Endothelial cell of umbilical vein (primary cell): ENCODE measurements at regions not wholly inside any gene's neighbourhood (a gene's known extent, or its start where the extent isn't known, plus 50 kb on each side); places are given as distances from the start of the nearest gene placed in this dataset.

Experiments
- BruUV-seq: library from RNA; stranded (reverse); fragments of 400-500 nt; replicated peaks from 2 replicates; lab custom pipeline; 2021; lab: Mats Ljungman, UMichigan
- CTCF ChIA-PET: fragments of 300-600, 350-600 bp; sonication (Branson Sonifier 250); formaldehyde crosslinking; loops from one replicate; lab custom pipeline; 2021; ENCODE audit warnings: antibody characterized with exemption, inconsistent platforms; lab: Charles Lee
- POLR2A ChIA-PET: fragments of 300-600, 350-600 bp; sonication (Branson Sonifier 250); formaldehyde crosslinking; loops from one replicate; lab custom pipeline; 2021; ENCODE audit warnings: antibody characterized with exemption, inconsistent platforms; lab: Charles Lee
- DNase-seq: peaks from one replicate; pipeline ENCODE4 v3.0.0-alpha.2; 2011; ENCODE audit warnings: low read depth, low spot score
- FAIRE-seq: peaks from 2 replicates; lab custom pipeline; 2011; peaks lifted over from hg19 to GRCh38; lab: Jason Lieb, UNC
- H2AFZ ChIP-seq: 2 replicates; pipeline ENCODE4 v1.6.0; 2012; ENCODE audit warnings: low read depth, low read length, control low read depth, inconsistent platforms
- H3K27ac ChIP-seq: 2 replicates; pipeline ENCODE4 v1.5.1; 2011; ENCODE audit warnings: low read depth, mild to moderate bottlenecking, control low read depth, low read length, moderate library complexity; ENCODE audit not compliant: insufficient read depth
- H3K27me3 ChIP-seq, 2 experiments: 2 replicates each; pipeline versions ENCODE4 v1.6.0 to v1.6.1; 2011; ENCODE audit warnings: low read length in 2 of 2, mixed read lengths in 1 of 2; ENCODE audit not compliant: control insufficient read depth in 2 of 2, insufficient read depth in 2 of 2
- H3K36me3 ChIP-seq, 2 experiments: 2 replicates in 1 of 2; 3 replicates in 1 of 2; pipeline ENCODE4 v1.5.1; 2011; ENCODE audit warnings: low read length in 2 of 2, mild to moderate bottlenecking in 1 of 2, moderate library complexity in 1 of 2; ENCODE audit not compliant: control insufficient read depth in 2 of 2, insufficient read depth in 2 of 2; ENCODE audit errors: extremely low read depth in 1 of 2
- H3K4me1 ChIP-seq: 3 replicates; pipeline ENCODE4 v1.5.1; 2011; ENCODE audit warnings: mild to moderate bottlenecking, low read length; ENCODE audit not compliant: control insufficient read depth, insufficient read depth; ENCODE audit errors: extremely low read depth
- H3K4me2 ChIP-seq: 2 replicates; pipeline ENCODE4 v1.6.1; 2011; ENCODE audit warnings: low read length, control low read depth, mixed read lengths; ENCODE audit not compliant: insufficient read depth
- H3K4me3 ChIP-seq, 3 experiments: fragments of 200-600 bp in 1 of 3; sonication (generic), shearing (Covaris generic) in 1 of 3; replicated peaks in 1 of 3; 2 replicates each; pipeline ENCODE4 v1.5.1; 2011 to 2016; ENCODE audit warnings: control low read depth in 3 of 3, low read length in 3 of 3, mild to moderate bottlenecking in 2 of 3, inconsistent platforms in 1 of 3, low read depth in 1 of 3, moderate library complexity in 1 of 3; ENCODE audit not compliant: insufficient read depth in 1 of 3
- H3K79me2 ChIP-seq: 2 replicates; pipeline ENCODE4 v1.6.0; 2012; ENCODE audit warnings: low read length, inconsistent platforms; ENCODE audit not compliant: control insufficient read depth, insufficient read depth
- H3K9ac ChIP-seq: replicated peaks from 2 replicates; pipeline ENCODE3; 2011; ENCODE audit warnings: low read length, control low read depth; ENCODE audit not compliant: insufficient read depth; ENCODE audit errors: extremely low read depth
- H3K9me1 ChIP-seq: replicated peaks from 3 replicates; pipeline ENCODE4 v1.6.0; 2011; ENCODE audit warnings: mild to moderate bottlenecking, low read length; ENCODE audit not compliant: control insufficient read depth, insufficient read depth; ENCODE audit errors: extremely low read depth
- H3K9me3 ChIP-seq: replicated peaks from 2 replicates; pipeline ENCODE4 v1.5.1; 2012; ENCODE audit warnings: low read length, inconsistent platforms; ENCODE audit not compliant: control insufficient read depth, insufficient read depth
- H4K20me1 ChIP-seq: replicated peaks from 2 replicates; pipeline ENCODE3; 2011; ENCODE audit warnings: mild to moderate bottlenecking, low read length; ENCODE audit not compliant: control insufficient read depth, insufficient read depth; ENCODE audit errors: extremely low read depth
- FOS ChIP-seq: IDR thresholded peaks from 2 replicates; pipeline ENCODE4 v1.6.1; 2011; ENCODE audit warnings: mild to moderate bottlenecking, low read length, moderate library complexity, borderline replicate concordance; ENCODE audit not compliant: insufficient read depth
- GATA2 ChIP-seq: IDR thresholded peaks from 2 replicates; pipeline ENCODE4 v1.7.0; 2011; ENCODE audit warnings: low read depth, mild to moderate bottlenecking, moderate library complexity, mixed read lengths, low read length; ENCODE audit not compliant: insufficient read length, insufficient read depth
- JUN ChIP-seq: IDR thresholded peaks from 2 replicates; pipeline ENCODE4 v1.6.1; 2011; ENCODE audit warnings: borderline replicate concordance, low read depth; ENCODE audit not compliant: insufficient read length, insufficient read depth
- MYC ChIP-seq: IDR thresholded peaks from one replicate; pipeline ENCODE4 v1.6.1; 2011; ENCODE audit warnings: mild to moderate bottlenecking, low read depth, low read length
- POLR2A ChIP-seq: IDR thresholded peaks from 2 replicates; pipeline ENCODE4 v1.6.1; 2012; ENCODE audit warnings: low read depth, mild to moderate bottlenecking, control low read depth, low read length
- dilution Hi-C: fragments of 300-500 bp; cut with MboI; formaldehyde crosslinking; loops from one replicate; pipeline ENCODE4 v1.15.0; 2019; ENCODE audit warnings: low sequenced_read_pairs; ENCODE audit not compliant: extremely low pct_ligation_motif_present
- intact Hi-C: fragments of 100-400 bp; cut with micrococcal nuclease; formaldehyde crosslinking; loops from one replicate; pipeline ENCODE4 v1.10.0; 2022

- Histone ChIP-seq H3K4me3 (no peak overlapping the region), H3K9me3 (no peaks in the 10 kb centered on the region), H3K36me3 (no peaks in the 10 kb centered on the region), H3K9me1 (no peaks in the 10 kb centered on the region), H3K79me2 (no peaks in the 10 kb centered on the region), H3K27me3 (peaks cover 2 to 3% of the 10 kb centered on the region in 2 experiments), H2AFZ (no peak overlapping the region), H3K27ac (no peak overlapping the region), H4K20me1 (no peaks in the 10 kb centered on the region), H3K9ac (no peak overlapping the region), H3K4me2 (no peak overlapping the region), H3K4me1 (no peaks in the 10 kb centered on the region)
- DNase-seq (no peak), FAIRE-seq (no peak)
- BruUV-seq = no TSS peak
- ChIA-PET CTCF (interaction anchor here (1.2 kb wide), 1 partner anchor 15 kb away, joined by 3 read pairs; no protein-coding TSS in a partner anchor), POLR2A (no interaction called here)
- no peak for TF ChIP-seq MYC
- no peak for TF ChIP-seq FOS
- TF ChIP-seq JUN = no peak
- no peak for TF ChIP-seq GATA2
- dilution Hi-C loops = no loop called here
- intact Hi-C loops = no loop called here
These were observed 61.0 kb downstream of the FHIP1A start for GRCh38 chr4:151469970-151470369.

GRCh38 chr4:151471728-151472127, 62.8 kb downstream of the FHIP1A start:
- Histone ChIP-seq H3K9me3 (no peaks in the 10 kb centered on the region), H3K27ac (no peak overlapping the region), H3K79me2 (no peaks in the 10 kb centered on the region), H3K9ac (no peak overlapping the region), H3K4me3 (no peak overlapping the region), H3K9me1 (no peaks in the 10 kb centered on the region), H2AFZ (no peak overlapping the region), H3K4me2 (no peak overlapping the region), H3K27me3 (peaks cover 2 to 6% of the 10 kb centered on the region in 2 experiments), H3K4me1 (no peaks in the 10 kb centered on the region), H3K36me3 (no peaks in the 10 kb centered on the region), H4K20me1 (no peaks in the 10 kb centered on the region)
- ChIA-PET POLR2A (no interaction called here), CTCF (no interaction called here)
- no peak for TF ChIP-seq POLR2A
- TF ChIP-seq FOS = no peak
- TF ChIP-seq MYC = no peak
- no peak for TF ChIP-seq JUN
- DNase-seq (no peak), FAIRE-seq (no peak)
- no TSS peak for BruUV-seq
- dilution Hi-C loops = no loop called here
- intact Hi-C loops = no loop called here
